ENCODE measurements at regions not wholly inside any gene's neighbourhood (a gene's known extent, or its start where the extent isn't known, plus 50 kb on each side); places are given as distances from the start of the nearest gene placed in this dataset.
"Not testable (repeated sequence)": the region's sequence is repeated elsewhere in the genome, so short reads cannot be mapped to it uniquely, and the experiment has no call there.

DNA sequence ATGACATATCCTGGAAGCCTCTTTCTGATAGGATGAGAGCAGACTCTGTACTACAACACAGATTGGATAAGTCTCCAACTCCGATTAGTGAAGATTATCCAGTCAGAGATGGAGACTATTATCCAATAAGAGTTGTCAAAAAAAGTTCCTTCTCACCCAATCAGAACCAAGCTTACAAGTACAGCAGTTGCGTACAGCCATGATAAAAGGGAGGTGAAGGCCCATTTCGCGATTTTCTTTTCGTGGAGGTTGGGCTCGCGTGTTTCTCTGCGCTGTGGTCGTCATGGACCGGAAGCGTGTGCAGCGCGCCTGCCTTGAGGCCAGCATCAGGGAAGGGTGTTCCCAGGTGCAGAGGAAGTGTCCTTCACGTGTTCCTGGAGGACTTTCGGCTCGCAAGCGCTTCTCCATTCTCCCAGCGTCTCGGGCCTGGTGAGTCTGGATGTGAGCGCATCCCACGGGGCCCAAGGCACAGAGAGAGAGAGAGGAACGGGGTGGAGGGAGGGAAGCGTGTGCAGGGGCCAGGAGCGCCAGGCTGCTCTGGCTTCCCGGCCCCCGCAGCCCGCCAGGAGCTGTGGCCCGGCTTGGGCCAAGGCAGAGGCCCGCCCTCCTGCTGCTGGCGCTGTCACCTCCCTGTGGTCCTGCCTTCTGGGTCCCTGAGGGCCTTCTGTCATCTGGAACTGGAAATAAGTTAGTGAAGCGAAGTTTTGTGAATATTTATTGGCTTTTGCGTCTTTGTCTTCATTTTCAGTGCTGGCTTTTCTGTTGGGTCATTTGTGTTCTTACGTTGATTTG is 53.9 kb downstream of the CDRT15L2 start:
- not testable (repeated sequence) for DNase-seq (ENCODE audit: low read depth in 4 of 4, low spot score in 3 of 4)

DNA sequence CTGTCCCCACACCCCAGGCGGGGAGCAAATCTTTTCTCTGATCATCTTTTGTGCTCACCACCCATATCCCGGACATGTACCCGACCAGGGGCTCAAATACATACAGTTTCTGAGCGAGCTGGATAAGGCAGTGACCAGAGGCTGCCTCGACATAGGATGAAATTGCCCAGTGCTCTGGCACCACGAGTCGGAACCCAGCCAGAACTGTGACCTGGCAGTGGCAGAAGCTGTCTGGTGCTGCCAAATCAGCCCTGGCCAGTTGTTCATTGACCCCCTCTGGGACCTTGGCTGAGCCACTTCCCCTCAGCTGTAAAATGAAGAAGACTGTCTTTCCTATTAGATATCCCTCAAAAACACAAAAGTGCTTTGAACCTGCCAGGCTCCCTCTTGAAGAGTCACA is 60.6 kb downstream of the CDRT15L2 start:
- DNase-seq (ENCODE audit: low read depth in 4 of 4, low spot score in 3 of 4), result not testable (repeated sequence)

DNA sequence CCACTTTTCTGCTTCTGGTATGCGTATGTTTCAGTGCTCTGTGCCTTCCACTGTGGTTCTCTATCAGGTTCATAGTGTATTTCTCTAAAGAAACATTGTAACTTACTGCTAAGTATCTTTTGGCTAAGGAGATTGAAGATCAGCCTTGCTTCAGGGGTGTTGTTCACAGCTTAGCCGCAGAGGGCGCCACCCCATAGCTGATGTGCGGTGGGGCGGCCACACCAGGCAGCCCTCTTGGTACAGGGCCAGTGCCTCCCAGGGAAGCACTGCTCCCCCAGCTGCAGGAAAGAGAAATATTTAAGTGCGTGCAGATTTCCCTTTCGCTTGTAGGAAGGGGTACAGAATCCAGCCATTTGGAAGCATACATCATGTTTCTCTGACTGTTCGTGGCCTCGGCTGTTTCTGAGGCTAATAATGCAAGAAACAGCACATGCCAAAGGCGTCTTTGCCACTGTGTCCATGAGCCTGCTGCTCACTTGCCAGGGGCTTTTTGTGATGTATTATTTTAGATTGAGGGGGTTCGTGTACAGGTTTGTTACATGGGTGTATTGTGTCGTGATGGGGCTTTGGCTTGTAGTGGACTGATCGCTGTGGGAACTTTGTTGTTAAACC is 67.2 kb downstream of the CDRT15L2 start:
- not testable (repeated sequence) for DNase-seq (ENCODE audit: low read depth in 4 of 4, low spot score in 3 of 4)

DNA sequence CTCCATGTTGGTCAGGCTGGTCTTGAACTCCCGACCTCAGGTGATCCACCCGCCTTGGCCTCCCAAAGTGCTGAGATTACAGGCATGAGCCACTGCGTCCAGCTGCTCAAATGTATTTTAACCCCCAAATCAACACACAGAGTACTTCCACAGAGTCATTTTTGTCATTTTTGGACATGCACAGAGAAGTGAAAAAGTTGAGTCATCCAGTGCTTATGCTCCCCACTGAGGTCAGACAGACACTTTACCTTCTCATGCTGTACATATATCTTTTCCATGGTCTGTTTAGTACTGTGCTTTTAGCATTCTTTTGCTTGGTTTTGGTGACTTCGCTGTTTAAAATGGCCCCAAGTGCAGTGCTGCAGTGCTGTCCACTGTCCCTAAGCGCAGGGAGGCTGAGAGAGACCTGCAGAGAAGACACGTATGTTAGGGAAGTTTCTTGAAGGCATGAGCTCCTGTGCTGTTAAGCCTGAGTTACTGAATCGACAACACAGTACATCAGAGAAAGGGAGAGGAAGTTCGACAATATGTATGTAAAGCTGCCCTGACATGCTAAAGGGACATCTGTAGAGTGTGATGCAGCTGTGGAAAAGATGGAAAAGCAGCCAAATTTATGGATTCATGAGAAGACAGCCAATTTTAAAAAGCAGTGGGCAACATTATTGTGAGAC is 69.7 kb downstream of the CDRT15L2 start:
- not testable (repeated sequence) for DNase-seq (ENCODE audit: low read depth in 4 of 4, low spot score in 3 of 4)

DNA sequence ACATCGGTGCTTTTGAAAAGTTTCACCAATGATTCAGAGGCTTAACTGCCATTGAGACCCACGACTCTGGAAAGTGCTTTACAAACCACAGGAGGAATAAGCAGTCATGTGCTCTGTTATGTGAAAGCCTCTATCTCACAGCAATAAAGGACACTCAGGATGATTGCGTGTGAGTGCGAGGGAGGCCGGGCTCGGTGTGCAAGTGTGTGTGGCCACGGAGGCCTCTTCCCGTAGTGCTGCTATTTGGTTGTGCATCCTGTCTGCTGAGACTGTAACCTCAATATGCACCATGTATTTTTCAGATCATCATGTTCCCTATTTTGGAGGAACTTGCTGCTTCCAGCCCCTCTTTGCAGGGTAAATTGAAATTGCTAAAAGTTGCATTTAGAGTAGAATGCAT is 71.5 kb downstream of the CDRT15L2 start:
- not testable (repeated sequence) for DNase-seq (ENCODE audit: low read depth in 4 of 4, low spot score in 3 of 4)

DNA sequence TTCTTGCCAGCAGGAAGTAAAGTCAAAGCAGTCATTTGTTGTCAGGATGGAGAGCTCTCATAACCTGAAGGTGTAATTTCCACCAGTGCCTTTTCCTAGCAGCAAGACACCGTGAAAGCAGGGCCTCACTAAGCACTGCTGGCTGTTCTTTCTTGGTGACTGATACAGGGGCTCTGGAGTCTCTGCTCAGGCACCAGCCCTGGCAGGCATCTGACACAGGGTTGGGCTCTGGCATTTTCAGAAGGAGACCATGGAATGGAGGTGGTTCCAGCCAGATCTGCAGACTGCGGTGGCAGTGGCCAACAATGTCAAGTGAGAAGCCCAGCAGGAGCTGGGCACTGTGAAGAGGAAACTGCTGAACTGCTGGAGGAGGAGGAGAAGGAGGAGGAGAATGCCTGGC is 72.2 kb downstream of the CDRT15L2 start:
- DNase-seq (ENCODE audit: low read depth in 4 of 4, low spot score in 3 of 4), result not testable (repeated sequence)

DNA sequence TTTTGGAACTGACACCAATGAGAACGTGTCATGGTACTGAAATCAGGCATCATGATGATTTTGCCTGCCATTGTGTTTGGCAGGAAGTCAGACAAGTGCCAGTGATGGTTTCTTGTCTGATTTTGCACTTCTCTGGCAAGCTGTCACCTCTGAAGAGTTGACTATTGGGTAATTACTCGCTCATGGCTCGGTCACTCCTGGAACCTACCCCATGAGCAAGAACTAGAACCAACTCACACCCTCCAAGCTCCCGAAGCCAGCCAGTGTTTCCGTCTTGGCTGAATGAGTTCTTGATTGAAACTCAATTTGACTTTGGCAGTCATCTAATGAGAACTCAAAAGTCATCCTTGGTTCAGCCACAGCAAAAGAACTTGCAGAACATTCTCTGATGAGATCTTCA is 73.9 kb downstream of the CDRT15L2 start:
- DNase-seq (ENCODE audit: low read depth in 4 of 4, low spot score in 3 of 4), result not testable (repeated sequence)

DNA sequence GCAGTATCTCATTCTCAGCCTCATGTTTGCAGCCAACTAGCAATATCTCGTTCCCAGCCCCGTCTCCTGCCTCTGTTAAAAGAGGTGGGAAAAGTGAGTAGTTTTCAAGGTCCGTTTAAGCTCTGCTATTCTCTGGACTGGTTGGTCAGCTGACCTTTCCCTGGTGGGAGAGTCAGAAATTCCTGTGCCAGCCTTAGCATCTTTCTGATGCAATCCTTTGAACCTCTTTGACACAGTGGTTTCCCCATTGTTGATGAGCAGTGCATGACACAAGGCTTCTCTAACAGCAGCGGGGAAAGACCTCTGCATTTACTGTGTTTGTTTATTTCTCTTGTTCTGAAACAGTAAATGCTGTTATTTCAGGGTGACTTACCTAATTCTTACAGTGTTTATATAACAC is 74.6 kb downstream of the CDRT15L2 start:
- DNase-seq (ENCODE audit: low read depth in 4 of 4, low spot score in 3 of 4), result not testable (repeated sequence)

DNA sequence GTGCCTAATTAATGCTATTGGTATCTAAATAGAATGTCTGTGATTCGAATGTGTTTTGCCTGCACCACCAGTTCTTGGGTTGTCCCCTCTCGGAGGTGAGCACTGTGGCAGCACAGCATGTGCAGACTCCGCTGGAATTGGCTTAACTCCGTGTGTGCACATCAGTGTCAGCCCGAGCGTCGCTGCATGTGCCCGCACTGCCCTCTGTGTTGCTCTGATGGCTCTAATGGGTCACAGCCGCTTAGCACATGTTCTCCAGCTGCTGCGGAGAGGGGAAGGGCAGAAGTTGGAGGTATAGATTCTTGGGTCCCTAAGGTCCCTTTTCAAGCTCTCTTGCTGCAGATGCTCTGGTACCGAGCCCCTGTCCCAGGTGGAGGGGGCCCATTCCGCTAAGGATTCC is 75.1 kb downstream of the CDRT15L2 start:
- DNase-seq (ENCODE audit: low read depth in 4 of 4, low spot score in 3 of 4), result not testable (repeated sequence)

DNA sequence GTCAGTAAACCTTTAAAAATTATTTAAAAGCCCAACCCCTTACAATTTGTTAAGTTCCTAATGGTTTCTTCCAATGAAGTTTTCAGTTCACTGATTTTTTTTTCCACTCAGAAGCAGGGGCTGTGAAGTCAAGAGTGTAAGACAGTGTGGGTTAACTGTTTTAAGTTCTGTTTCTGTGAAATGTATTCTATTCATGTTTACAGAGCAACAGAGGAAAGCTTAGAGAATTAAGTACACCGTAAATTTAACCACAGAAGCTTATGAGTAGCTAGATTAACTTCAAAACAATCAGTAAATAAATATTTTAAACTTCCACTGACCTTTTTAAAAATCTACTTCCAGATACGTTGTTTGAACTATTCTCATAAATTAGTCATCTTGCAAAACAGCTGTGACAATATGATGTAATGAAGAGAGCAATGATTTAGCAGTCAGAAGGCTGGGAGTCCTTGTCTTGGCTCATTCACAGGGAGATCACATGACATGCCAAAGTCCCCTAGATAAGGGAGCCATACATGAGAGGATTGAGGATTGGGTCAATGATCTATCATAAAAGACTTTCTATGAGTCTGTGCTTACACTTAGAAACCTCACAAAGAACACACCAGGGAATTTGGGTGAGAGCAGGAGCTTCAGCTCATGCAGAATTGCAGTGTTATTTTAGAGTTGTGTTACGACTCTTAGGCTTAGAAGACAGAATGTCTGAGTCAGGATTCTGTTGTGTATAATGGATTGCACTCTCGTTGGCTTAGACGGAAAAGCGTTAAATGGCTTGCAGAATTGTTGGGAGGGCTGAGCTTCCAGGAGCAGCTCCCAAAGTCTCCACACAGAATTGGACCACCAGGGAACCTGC is 85.8 kb downstream of the CDRT15L2 start:
- peak in 3 of 4 donors; percentile 8 to 14 (median 9) for DNase-seq (ENCODE audit: low read depth in 4 of 4, low spot score in 3 of 4)

DNA sequence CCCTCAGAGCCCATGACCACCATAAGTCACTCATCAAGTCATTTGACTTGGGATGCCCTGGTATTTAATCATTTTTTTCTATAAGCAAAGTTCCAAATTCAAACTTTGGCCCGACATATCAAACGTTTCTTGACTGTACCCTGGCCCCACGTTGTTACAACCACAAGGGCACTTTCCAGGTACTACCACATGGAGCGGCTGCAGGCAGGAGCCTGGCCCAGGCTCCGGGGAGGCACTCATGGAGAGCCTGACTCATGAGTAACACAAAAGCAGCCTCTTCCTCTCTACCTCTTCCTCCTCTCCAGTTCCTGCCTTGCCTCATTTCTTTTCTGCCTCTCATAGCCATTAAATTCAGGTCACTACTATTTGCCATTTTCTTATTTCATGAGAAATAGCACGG is 87.2 kb downstream of the CDRT15L2 start:
- not testable (repeated sequence) for DNase-seq (ENCODE audit: low read depth in 4 of 4, low spot score in 3 of 4)

DNA sequence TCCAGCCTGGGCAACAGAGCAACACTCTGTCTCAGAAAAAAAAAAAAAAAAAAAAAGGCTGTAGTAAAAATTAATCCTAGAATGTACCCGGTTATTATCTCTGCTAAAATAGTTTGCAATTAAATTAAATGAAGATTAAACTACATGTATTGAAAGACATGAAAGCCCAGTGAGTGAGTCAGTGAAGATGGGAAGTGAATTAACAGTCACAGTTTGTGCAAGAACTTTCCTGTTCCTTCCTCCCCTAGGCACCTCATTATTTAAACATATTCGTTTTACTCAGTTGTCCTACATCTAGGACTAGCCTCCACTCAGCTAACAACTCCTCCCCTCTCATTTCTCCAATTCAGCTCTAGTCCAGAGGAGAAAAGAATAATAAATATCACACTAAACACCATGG is 88.2 kb downstream of the CDRT15L2 start:
- DNase-seq (ENCODE audit: low read depth in 4 of 4, low spot score in 3 of 4), result not testable (repeated sequence)

DNA sequence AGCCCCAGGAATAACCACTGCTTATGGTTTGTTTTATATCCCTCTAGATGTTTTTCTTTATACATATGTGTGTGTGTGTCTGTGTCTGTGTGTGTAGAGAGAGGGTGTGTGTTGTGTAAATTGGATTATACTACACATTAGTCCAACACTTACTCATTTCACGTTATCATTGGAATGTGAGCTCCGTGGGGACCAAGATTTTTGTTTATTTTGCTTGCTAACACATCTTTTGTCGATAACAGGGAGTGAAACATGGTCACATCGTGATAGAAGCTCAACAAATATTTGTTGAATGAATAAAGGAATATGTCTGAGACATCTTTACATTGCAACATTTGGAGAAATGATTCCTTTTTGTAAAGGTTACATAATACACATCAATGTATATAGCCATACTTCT is 88.8 kb downstream of the CDRT15L2 start:
- not testable (repeated sequence) for DNase-seq (ENCODE audit: low read depth in 4 of 4, low spot score in 3 of 4)

DNA sequence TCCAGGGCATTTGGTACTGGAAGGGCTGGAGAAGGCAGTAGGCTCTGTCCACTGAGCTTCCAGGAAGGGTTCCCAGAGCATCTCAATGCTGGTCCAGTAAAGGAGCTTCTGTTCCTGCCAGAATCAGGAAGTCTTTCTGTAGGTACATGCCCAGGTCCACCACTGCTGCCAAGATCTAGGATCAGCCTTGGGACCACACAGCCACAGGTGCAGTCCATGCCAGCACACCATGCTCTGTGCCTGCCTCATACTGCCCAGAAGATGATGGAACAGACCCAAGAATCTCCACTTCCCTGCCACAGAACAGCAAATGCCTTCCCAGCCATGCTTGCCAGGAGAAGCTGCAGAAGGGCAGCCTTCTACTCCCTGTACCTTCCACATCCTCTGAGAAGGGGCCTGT is 89.3 kb downstream of the CDRT15L2 start:
- not testable (repeated sequence) for DNase-seq (ENCODE audit: low read depth in 4 of 4, low spot score in 3 of 4)

DNA sequence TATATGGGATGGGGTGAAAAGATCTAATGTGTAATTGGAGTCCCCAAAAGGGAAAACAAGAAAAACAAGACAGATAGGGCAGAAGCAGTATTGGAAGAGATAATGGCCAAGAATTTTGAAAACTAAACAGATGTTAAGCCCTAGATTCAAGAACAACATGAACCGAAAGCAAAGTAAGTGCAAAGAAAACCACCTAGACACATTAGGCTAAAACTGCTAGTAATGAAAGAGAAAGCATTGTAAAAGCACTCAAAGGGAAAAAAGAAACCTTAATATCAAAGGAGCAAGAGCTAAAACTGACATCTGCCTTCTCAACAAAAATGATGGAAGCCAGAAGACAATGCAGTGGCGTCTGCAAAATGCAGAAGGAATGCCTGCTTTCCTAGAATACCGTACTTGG is 91.0 kb downstream of the CDRT15L2 start:
- not testable (repeated sequence) for DNase-seq (ENCODE audit: low read depth in 4 of 4, low spot score in 3 of 4)

DNA sequence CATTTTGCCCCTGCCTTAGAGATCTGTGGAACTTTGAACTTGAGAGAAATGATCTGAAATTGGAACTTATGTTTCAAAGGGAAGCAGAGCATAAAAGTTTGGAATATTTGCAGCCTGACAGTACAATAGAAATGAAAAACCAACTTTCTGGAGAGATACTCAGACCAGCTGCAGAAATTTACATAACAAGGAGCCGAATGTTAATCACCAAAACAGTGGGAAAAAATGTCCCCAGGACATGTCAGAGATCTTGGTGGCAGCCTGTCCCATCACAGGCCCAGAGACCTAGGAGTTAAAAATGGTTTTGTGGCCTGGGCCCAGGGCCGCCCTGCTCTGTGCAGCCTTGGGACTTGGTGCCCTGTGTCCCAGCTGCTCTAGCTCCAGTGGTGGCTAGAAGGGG is 94.8 kb downstream of the CDRT15L2 start:
- not testable (repeated sequence) for DNase-seq (ENCODE audit: low read depth in 4 of 4, low spot score in 3 of 4)

DNA sequence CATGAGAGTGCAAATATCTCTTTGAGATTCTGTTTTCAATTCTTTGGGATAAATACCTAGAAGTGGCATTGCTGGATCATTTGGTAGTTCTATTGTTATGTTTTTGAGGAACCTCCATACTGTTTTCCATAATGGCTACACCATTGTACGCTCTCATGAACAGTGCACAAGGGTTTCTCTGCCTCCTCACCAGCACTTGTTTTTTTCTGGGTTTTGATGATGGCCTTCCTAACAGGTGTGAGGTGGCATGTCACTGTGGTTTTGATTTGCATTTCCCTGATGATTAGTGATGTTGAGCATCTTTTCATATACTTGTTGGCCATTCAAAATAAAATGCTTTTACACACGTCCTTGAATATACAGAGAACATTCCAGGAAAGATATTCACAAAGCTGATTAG is 96.2 kb downstream of the CDRT15L2 start:
- DNase-seq (ENCODE audit: low read depth in 4 of 4, low spot score in 3 of 4), result not testable (repeated sequence)

DNA sequence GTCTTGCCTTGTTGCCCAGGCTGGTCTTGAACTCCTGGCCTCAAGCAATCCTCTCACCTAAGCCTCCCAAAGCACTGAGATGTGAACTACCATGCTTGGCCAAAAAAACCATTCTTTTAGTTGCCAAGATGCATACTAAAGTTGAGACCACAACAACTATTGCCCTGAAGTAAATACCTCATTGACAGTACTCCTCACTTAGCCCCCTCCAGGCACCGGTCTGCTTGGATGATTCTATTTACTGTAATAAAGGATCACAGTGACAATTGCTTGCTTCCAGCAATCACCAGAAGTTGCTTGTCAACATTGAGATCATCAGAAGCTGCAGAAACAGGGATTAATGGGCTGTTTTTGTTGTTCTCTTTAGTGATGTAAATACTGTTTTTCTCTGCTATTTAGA is 97.1 kb downstream of the CDRT15L2 start:
- not testable (repeated sequence) for DNase-seq (ENCODE audit: low read depth in 4 of 4, low spot score in 3 of 4)

DNA sequence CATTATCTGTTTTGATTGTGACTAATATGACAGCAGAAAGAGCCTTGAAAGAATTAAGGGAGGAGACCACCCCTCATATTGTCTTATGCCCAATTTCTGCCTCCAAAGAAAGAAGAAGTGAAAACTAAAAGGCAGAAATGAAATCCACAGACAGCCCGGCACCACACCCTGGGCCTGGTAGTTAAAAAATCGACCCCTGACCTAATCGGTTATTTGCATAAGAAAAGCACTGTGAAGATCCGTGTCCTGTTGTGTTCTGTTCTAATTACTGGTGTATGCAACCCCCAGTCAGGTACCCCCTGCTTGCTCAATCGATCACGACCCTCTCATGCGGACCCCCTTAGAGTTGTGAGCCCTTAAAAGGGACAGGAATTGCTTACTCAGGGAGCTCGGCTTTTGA is 97.9 kb downstream of the CDRT15L2 start:
- not testable (repeated sequence) for DNase-seq (ENCODE audit: low read depth in 4 of 4, low spot score in 3 of 4)

DNA sequence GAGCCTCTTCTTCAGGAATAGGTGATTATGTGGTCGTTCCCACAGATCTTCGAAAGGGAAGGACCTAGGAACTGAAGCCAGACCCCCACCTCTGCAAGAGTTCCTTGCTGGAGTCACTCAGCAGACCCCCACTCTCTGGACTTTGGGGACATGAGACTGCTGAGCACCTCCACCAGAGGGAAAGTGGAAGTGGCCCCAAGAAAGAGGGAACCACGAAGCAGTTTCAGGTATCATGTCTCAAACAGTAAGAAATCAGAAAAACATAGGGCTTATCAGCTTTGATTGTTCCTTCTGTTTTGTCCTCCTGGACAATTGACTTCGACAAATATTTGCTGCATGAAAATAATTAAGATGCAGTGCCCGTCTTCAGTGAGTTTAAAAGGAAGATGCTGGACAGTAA is 98.9 kb downstream of the CDRT15L2 start:
- DNase-seq (ENCODE audit: low read depth in 4 of 4, low spot score in 3 of 4), result not testable (repeated sequence)

All from left renal pelvis (tissue), 4 donors.